ENCODE measurements at regions not wholly inside any gene's neighbourhood (a gene's known extent, or its start where the extent isn't known, plus 50 kb on each side); places are given as distances from the start of the nearest gene placed in this dataset.

- Histone ChIP-seq H4K8ac (ENCODE audit: low read depth in 2 of 2, low read length in 2 of 2) (no peak overlapping the region), H4K5ac (ENCODE audit: low read depth, low read length) (no peak overlapping the region), H2AFZ (replicated peaks; ENCODE audit: low read length, poor library complexity) (no peak overlapping the region), H3K36me3 (ENCODE audit: control insufficient read depth, insufficient read depth, low read length) (no peaks in the 10 kb centered on the region), H4K20me1 (ENCODE audit: insufficient read depth, low read length) (no peaks in the 10 kb centered on the region), H3K4me3 (ENCODE audit: insufficient read depth, low read depth, low read length) (no peak overlapping the region), H3K27ac (ENCODE audit: insufficient read depth, low read length) (no peak overlapping the region), H2BK15ac (ENCODE audit: low read depth, low read length) (no peak overlapping the region), H3K4ac (ENCODE audit: low read depth, low read length) (no peak overlapping the region), H3K27me3 (ENCODE audit: control insufficient read depth, insufficient read depth, low read length) (peaks cover 5% of the 10 kb centered on the region), H2AK5ac (ENCODE audit: low read depth, low read length) (no peak overlapping the region), H3K4me2 (ENCODE audit: low read depth, low read length) (no peak overlapping the region), H3K79me1 (ENCODE audit: low read depth in 1 of 2, low read length in 2 of 2) (no peaks in the 10 kb centered on the region), H3K18ac (ENCODE audit: low read depth, low read length) (no peak overlapping the region), H3K23ac (ENCODE audit: low read depth, low read length) (no peak overlapping the region), H3K9me1 (ENCODE audit: insufficient read depth, low read length) (no peaks in the 10 kb centered on the region), H3K4me1 (ENCODE audit: control insufficient read depth, insufficient read depth, low read length) (no peaks in the 10 kb centered on the region; the same call in 1 of the 2 replicates), H2BK20ac (ENCODE audit: low read depth, low read length) (no peak overlapping the region), H2BK5ac (ENCODE audit: low read depth, low read length, poor library complexity, severe bottlenecking) (no peak overlapping the region), H3K56ac (ENCODE audit: extremely low read depth, insufficient read depth, low read length) (no peak overlapping the region), H4K91ac (ENCODE audit: insufficient read depth, low read depth, low read length) (no peak overlapping the region), H3K14ac (replicated peaks; ENCODE audit: low read depth, low read length) (no peak overlapping the region), H2BK120ac (ENCODE audit: low read depth, low read length) (no peak overlapping the region), H2AK9ac (replicated peaks; ENCODE audit: low read depth, low read length, poor library complexity) (no peak overlapping the region), H3K9ac (ENCODE audit: low read depth, low read length) (no peak overlapping the region), H3K9me3 (ENCODE audit: control insufficient read depth, insufficient read depth, low read length) (no peaks in the 10 kb centered on the region)
- BruUV-seq (replicated peaks) = no TSS peak
- dilution Hi-C loops (cut with HindIII; ENCODE audit: low sequenced_read_pairs, unreplicated experiment) = no loop called here
- WGBS, 2 experiments (ENCODE audit: extremely low coverage in 2 of 2, insufficient read length in 1 of 2) = 75% methylated on average over 4 of the region's 7 CpGs; no CpG with 5 or more reads in 1 of the 2 experiments
- DNase-seq (no peak), ATAC-seq (ENCODE audit: low read depth) (no peak)
- in situ Hi-C loops (cut with MboI; ENCODE audit: low sequenced_read_pairs) = no loop called here
- ChIA-PET CTCF (no interaction called here), POLR2A (ENCODE audit: unreplicated experiment) (no interaction called here)
- intact Hi-C loops (cut with micrococcal nuclease) = no loop called here
- TF ChIP-seq RFX5 (IDR thresholded peaks at IDR 0.05; ENCODE audit: low read depth, low read length) (no peak), POLR2A (IDR thresholded peaks at IDR 0.05; ENCODE audit: low read depth, low read length) (no peak), MAFK (IDR thresholded peaks at IDR 0.05; ENCODE audit: low read depth, low read length) (no peak), MXI1 (IDR thresholded peaks at IDR 0.05; ENCODE audit: borderline replicate concordance, low read depth, low read length) (no peak), FOS (IDR thresholded peaks at IDR 0.05; ENCODE audit: low read depth, low read length) (no peak), CHD1 (IDR thresholded peaks at IDR 0.05; ENCODE audit: low read depth, low read length) (no peak), CEBPB (IDR thresholded peaks at IDR 0.05; ENCODE audit: low read depth, low read length) (no peak), USF2 (IDR thresholded peaks at IDR 0.05; ENCODE audit: low read depth, low read length) (no peak), RCOR1 (IDR thresholded peaks at IDR 0.05; ENCODE audit: insufficient replicate concordance, low read length) (no peak), SMC3 (IDR thresholded peaks at IDR 0.05; ENCODE audit: low read depth, low read length) (no peak), ELK1 (IDR thresholded peaks at IDR 0.05; ENCODE audit: borderline replicate concordance, low read depth, low read length) (no peak), MAZ (IDR thresholded peaks at IDR 0.05; ENCODE audit: borderline replicate concordance, low read depth, low read length) (no peak), RAD21 (IDR thresholded peaks at IDR 0.05; ENCODE audit: low read length) (no peak), NFE2L2 (IDR thresholded peaks at IDR 0.05; ENCODE audit: low read depth, low read length) (no peak), BHLHE40 (IDR thresholded peaks at IDR 0.05; ENCODE audit: low read depth, low read length) (no peak)
- TF ChIP-seq, protein P1, sequence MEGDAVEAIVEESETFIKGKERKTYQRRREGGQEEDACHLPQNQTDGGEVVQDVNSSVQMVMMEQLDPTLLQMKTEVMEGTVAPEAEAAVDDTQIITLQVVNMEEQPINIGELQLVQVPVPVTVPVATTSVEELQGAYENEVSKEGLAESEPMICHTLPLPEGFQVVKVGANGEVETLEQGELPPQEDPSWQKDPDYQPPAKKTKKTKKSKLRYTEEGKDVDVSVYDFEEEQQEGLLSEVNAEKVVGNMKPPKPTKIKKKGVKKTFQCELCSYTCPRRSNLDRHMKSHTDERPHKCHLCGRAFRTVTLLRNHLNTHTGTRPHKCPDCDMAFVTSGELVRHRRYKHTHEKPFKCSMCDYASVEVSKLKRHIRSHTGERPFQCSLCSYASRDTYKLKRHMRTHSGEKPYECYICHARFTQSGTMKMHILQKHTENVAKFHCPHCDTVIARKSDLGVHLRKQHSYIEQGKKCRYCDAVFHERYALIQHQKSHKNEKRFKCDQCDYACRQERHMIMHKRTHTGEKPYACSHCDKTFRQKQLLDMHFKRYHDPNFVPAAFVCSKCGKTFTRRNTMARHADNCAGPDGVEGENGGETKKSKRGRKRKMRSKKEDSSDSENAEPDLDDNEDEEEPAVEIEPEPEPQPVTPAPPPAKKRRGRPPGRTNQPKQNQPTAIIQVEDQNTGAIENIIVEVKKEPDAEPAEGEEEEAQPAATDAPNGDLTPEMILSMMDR (conservative IDR thresholded peaks at IDR 0.05; ENCODE audit: low read depth, low read length) = no peak
These were observed 73.9 kb downstream of the FOXF2 start for GRCh38 chr6:1463275-1463674.

Data from IMR-90 (cell line).